GM12873 (cell line): ENCODE measurements at regions not wholly inside any gene's neighbourhood (a gene's known extent, or its start where the extent isn't known, plus 50 kb on each side); places are given as distances from the start of the nearest gene placed in this dataset.

Experiments used
- TF ChIP-seq, protein P1 (sequence below): IDR thresholded peaks from 2 replicates; pipeline ENCODE4 v1.5.1; 2012; ENCODE audit warnings: low read depth, mild to moderate bottlenecking, moderate library complexity, low read length, control low read depth; ENCODE audit not compliant: insufficient read depth; ENCODE audit errors: missing control alignments

DNA sequence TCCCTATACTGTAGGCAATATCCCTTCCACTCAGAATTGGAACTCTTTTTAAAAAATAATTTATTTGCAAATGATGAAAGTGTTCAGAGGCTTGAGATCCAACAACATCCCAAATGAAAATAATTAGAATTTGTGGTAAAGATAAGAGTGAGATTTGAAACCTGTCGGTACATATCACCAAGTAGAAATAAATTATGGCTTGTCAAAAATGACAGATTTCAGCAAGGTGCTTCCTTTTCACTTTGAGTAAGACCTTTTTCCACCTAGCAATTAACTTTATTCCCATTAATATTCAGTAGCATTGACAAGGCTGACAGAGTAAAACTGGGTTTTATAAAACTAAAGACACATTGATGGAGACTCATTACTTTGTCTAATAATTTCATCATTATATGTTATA, 107.7 kb upstream of the PRKD1 start:
- TF ChIP-seq, protein P1, sequence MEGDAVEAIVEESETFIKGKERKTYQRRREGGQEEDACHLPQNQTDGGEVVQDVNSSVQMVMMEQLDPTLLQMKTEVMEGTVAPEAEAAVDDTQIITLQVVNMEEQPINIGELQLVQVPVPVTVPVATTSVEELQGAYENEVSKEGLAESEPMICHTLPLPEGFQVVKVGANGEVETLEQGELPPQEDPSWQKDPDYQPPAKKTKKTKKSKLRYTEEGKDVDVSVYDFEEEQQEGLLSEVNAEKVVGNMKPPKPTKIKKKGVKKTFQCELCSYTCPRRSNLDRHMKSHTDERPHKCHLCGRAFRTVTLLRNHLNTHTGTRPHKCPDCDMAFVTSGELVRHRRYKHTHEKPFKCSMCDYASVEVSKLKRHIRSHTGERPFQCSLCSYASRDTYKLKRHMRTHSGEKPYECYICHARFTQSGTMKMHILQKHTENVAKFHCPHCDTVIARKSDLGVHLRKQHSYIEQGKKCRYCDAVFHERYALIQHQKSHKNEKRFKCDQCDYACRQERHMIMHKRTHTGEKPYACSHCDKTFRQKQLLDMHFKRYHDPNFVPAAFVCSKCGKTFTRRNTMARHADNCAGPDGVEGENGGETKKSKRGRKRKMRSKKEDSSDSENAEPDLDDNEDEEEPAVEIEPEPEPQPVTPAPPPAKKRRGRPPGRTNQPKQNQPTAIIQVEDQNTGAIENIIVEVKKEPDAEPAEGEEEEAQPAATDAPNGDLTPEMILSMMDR, result no peak

DNA sequence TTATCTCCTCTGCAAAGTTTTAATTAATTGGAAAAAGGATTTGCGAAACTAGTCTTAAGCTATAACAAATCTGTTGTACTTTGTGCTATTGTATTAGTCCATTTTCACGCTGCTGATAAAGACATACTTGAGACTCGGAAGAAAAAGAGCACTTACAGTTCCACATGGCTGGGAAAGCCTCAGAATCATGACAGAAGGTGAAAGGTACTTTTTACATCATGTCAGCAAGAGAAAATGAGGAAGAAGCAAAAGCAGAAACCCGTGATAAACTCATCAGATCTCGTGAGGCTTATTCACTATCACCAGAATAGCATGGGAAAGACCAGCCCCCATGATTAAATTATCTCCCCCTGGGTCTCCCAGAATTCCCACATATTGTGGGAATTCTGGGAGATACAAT, 118.1 kb upstream of the PRKD1 start:
- TF ChIP-seq, protein P1, result no peak

DNA sequence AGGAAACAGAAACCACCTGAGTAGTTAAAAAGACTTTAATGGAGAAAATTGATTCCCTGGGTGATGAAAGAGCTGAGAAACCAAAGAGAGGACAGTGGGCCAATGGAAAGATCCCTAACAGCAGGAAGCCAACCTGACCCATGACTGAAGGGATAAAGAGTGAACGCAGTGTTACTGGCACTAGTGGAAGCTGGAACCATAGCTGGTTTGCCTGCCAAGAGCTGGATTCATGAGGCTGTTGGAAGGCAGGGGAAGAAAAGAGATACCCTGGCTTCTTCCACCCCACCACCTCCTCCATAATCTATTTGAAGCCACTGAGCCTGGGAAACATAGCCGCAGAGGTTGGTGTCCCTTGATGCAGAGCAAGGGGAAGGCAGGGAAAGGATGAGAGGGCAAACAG, 125.5 kb upstream of the PRKD1 start:
- TF ChIP-seq, protein P1, result no peak

DNA sequence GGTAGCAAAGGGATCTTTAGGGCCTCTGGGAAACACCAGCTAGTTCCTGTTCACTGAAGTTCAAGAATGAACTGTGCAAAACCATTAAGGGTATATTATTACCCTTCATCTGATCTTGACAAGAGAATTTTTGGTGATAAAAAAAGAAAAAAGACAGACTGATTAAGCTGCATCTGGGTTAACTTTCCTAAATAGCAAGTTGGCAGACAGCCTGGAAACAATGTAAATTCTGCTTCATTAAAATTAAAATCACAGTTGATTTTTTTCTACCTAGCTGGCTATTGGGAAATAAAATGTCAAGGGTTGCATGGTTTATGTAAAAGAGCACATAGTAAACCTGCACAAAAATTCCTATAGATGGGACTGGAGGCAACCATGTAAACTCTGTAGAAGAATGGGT, 126.6 kb upstream of the PRKD1 start:
- TF ChIP-seq, protein P1, result no peak

DNA sequence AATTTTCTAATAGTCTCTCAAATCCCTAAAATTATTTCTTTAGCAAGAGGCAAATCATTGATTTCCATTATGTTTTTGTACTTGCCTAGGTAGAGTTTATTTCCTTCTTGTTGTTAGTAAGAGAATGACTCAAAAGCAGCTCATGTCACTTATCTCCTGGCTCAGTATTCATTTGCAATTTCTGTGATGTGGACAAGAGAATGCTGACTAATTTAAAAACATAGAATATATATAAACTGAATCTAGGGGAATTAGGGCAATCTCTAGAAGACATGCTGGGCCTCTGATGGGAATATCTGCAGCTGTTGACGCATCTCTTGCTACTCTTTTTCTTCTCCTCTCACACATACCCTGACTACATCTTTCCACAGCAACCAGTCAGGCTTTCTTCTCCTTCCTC, 130.8 kb upstream of the PRKD1 start:
- TF ChIP-seq, protein P1, result no peak

DNA sequence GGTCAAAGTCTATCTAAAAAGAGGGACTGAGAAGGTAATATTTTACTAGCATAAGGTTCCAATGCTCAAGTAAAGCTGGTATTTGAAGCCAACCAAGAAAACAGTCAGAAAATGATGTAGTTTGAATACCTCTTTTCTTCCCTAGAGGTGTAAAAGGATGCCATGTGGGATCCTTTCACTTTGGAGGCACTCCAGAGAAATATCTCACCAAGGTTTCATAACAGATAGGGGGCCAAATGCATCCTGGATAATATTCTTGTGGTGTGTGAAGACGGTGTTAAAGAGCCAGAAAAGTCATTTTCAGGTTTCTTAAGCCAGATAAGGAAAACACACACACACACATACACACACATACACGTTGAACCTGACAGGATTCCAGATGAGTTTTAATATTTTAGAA, 136.1 kb upstream of the PRKD1 start:
- TF ChIP-seq, protein P1, result no peak

DNA sequence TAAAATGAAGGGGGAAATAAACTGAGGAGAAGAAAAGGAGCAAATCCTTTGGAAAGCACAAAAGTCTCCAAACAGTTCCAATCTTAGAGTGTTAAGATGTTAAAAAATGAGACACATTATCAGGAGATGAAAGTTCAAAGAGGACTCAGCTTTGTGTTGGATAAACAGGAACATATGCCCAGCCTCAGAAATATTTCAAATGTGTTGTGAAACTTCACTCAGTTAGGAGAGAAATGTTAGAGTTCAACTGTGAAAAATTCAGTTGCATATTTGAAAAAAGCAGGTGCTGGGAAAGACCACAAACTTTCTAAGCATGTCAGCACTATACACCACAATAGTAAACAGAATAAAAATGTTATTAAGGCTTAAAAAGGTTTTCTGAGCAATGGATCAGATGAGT, 136.8 kb upstream of the PRKD1 start:
- TF ChIP-seq, protein P1, result no peak
